ENCODE measurements at regions not wholly inside any gene's neighbourhood (a gene's known extent, or its start where the extent isn't known, plus 50 kb on each side); places are given as distances from the start of the nearest gene placed in this dataset.
A peak's percentile ranks its signal among the peaks of the same experiment; 100 is the strongest.
"Not testable (repeated sequence)": the region's sequence is repeated elsewhere in the genome, so short reads cannot be mapped to it uniquely, and the experiment has no call there.

DNA sequence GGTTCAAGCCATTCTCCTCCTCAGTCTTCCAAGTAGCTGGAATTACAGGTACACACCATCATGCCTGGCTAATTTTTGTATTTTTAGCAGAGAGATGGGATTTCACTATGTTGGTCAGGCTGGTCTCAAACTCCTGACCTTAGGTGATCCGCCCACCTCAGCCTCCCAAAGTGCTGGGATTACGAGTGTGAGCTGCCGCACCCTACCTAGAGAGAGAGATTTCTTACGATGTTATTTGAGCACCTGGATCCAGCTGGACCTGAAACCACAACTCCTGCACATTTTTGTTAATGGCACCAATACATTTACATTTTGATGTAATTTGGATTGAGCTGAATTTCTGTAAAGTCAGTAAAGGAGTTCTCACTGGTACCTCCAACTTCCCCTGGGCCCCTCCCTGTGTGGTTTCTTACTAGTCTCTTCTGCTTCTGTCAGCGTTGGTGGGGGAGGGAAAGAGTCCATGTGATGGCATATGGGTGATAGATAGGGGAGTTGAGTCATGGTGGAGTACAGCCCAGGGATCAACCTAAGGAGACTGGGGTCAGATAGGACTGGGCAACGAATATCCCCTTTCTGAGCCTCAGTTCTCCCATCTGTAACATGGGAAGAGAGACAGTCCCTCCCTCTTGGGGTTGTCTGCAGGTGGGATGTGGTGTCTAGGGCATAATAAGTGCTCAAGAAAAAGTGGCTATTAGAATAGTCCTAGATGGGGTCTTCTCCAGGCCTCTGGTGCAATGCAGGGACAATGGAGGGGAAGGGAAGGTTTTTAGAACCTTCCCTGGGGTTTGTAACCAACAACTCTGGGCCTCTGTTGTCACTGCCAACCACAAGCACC lies 83.3 kb upstream of the MED13L start:
- no peak for DNase-seq
- intact Hi-C loops (cut with DNase I) = no loop called here

- peak in 1 of 10 donors; percentile 16 for DNase-seq
- intact Hi-C loops (cut with DNase I) = no loop called here
Measured at GRCh38 chr12:116361414-116362223, 84.1 kb upstream of the MED13L start.

GRCh38 chr12:116365114-116365513 lies 87.6 kb upstream of the MED13L start:
- DNase-seq = no peak
- intact Hi-C loops (cut with DNase I) = no loop called here

GRCh38 chr12:116365606-116366455 lies 88.3 kb upstream of the MED13L start:
- DNase-seq = no peak
- intact Hi-C loops (cut with DNase I) = no loop called here

- intact Hi-C loops (cut with DNase I) = no loop called here
- no peak for DNase-seq
Measured at GRCh38 chr12:116366456-116366776, 88.9 kb upstream of the MED13L start.

DNA sequence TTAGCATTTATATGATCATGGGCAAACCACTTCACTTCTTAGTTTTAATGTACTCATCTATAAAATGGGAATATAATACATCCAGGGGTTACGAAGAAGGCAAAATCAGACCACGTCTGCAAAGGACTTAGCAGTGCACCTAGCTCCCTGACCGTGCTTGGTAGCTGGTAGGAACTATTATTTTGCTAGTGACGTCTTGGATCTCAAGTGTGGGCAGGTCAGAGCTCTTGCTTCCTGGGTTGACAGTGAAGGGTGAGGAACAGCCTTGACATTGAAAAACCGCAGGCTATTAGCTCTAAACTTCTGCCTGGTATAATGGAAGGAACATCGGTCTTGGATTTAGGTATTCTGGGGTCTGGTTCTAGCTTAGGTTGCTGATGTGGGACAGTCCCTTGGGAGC lies 89.3 kb upstream of the MED13L start:
- intact Hi-C loops (cut with DNase I) = no loop called here
- no peak for DNase-seq

DNA sequence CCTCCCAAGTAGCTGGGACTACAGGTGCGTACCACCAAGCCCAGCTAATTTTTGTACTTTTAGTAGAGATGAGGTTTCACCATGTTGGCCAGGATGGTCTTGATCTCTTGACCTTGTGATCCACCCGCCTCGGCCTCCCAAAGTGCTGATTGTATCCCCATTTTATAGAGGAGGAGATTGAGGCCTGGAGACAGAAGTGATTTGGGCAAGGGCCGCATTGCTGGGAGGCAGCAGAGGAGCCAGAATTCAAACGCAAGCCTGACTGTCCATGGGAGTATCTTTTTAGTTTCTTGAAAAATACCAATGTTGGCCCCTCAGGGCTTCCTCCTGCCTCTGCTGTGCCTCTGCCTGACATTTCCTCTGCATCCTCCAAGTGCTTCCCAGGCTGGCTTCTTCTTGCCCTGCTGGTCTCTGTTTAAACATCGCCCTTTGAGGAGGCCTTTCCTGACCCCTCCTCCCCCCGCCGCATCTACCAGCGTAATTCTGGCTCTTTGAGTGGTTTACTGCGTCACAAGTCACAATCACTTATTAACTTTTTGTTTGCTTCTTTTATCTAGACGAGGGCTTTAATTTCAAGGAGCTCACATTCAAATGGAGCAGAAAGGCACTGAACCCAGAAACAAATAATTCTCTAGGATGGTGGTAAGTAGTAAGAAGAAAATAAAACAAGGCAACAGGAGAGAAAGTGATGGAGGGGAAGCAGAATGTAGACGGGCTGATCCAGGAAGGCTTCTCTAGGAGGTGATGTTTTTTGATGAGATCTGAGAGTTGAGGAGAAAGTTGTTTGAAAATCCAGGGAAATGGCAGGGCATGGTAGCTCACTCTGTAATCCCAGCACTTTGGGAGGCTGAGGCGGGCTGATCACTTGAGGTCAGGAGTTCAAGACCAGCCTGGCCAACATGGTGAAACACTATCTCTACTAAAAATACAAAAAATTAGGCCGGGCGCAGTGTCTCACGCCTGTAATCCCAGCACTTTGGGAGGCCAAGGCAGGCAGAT lies 91.0 kb upstream of the MED13L start:
- no peak for DNase-seq
- intact Hi-C loops (cut with DNase I) = no loop called here

GRCh38 chr12:116370004-116370404 lies 92.5 kb upstream of the MED13L start:
- no peak for DNase-seq
- intact Hi-C loops (cut with DNase I) = no loop called here

GRCh38 chr12:116370886-116371580 lies 93.5 kb upstream of the MED13L start:
- intact Hi-C loops (cut with DNase I) = no loop called here
- DNase-seq = no peak

DNA sequence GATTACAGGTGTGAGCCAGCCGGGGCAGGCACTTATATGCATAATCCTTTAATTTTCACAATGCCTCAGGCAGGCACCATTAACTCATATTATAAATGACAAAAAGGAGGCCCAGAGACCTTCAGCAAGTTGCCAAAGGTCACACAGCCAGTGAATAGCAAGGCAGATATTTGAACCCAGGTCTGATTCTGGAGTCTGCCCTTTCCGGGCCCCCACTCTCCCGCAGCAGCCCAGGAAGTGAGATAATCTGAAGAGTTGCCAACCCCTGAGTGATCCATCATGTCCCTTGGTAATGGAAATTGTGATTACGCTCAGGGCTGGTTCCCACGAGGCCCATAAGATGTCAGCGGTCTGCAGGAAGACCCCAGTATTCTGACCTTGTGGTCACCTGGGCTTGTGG lies 95.3 kb upstream of the MED13L start:
- intact Hi-C loops (cut with DNase I) = no loop called here
- DNase-seq = no peak

- DNase-seq = no peak
- intact Hi-C loops (cut with DNase I) = no loop called here
Measured at GRCh38 chr12:116373572-116374206, 96.2 kb upstream of the MED13L start.

DNA sequence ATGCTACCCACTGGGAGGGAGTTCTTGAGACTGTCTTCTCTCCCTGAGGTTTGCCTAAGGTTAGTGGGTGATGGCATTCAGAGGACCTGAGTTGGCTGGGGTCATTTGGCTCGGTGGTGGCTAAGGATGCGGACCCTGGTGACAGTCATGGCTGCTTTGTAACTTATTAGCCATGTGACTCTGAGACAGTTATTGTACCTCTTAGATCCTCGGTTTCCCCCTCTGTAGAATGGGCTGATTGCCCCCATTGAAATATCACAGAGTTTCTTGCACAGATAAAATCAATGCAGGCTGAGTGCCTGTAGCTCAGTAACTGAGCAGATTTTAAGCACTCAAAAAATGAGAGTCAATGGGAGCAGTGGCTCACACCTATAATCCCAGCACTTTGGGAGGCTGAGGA lies 96.7 kb upstream of the MED13L start:
- DNase-seq = no peak
- intact Hi-C loops (cut with DNase I) = no loop called here

DNA sequence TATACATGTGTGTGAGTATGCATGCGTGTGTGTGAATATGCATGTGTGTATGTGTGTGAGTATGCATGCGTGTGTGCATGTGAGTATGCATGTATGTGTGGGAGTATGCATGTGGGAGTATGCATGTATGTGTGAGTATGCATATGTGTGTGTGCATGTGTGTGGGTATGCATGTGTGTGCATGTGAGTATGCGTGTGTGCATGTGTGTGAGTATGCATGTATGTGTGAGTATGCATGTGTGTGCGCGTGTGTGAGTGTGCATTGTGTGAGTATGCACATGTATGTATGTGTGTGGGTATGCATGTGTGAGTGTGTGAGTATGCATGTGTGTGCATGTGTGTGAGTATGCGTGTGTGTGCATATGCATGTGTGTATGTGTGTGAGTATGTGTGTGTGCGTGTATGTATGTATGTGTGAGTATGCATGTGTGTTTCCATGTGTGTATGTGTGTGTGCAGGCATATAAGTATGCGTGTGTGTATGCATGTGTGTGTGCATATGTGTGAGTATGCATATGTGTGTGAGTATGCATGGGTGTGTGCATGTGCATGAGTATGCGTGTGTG lies 97.9 kb upstream of the MED13L start:
- DNase-seq = no peak
- intact Hi-C loops (cut with DNase I) = no loop called here

- no peak for DNase-seq
- intact Hi-C loops (cut with DNase I) = no loop called here
Measured at GRCh38 chr12:116376354-116377193, 99.1 kb upstream of the MED13L start.

GRCh38 chr12:116377194-116377571 lies 99.7 kb upstream of the MED13L start:
- DNase-seq; intact Hi-C loops (cut with DNase I): not testable (repeated sequence)

GRCh38 chr12:116378002-116378401 lies 100.5 kb upstream of the MED13L start:
- intact Hi-C loops (cut with DNase I) = no loop called here
- DNase-seq = no peak

DNA sequence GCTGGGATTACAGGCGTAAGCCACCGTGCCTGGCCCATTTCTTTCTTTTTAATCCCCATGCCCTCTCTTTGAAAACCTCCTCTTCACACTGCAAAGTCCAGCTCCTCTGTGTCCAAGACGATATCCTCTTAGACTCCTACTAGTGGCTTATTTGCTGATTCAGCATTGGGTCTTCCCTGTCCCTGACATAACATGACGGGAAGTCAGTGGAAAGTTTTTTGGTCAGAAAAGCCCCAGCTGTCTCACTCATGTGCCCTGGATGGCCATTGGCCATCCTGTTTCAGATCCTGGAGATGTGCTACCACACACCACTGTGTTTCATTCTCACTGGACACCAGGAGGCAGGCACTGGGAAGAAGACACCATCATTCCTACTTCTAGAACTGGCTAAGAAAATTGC lies 102.6 kb upstream of the MED13L start:
- peak in 1 of 10 donors; percentile 12 for DNase-seq
- intact Hi-C loops (cut with DNase I) = no loop called here

- intact Hi-C loops (cut with DNase I); DNase-seq: not testable (repeated sequence)
Measured at GRCh38 chr12:116380740-116381139, 103.2 kb upstream of the MED13L start.
